Uterus (tissue), 3 donors: ENCODE measurements at regions not wholly inside any gene's neighbourhood (a gene's known extent, or its start where the extent isn't known, plus 50 kb on each side); places are given as distances from the start of the nearest gene placed in this dataset.

ENCODE experiments used
- DNase-seq, 2 donors: peaks; one replicate each; pipeline ENCODE4 v3.0.0-alpha.2; 2019 to 2020
- H3K27ac ChIP-seq, 2 donors: fragments of 200-600 bp; sonication (generic); 1 replicate in 1 of 2; 2 replicates in 1 of 2; pipeline ENCODE4 v1.5.1; 2016 to 2018
- H3K27me3 ChIP-seq, 2 donors: fragments of 200-600 bp; sonication (generic); one replicate each; pipeline ENCODE4 v1.5.1; 2018 to 2019; ENCODE audit warnings: control low read depth in 1 of 2
- H3K36me3 ChIP-seq, 2 donors: fragments of 200-600 bp; sonication (generic); one replicate each; pipeline ENCODE4 v1.5.1; 2019; ENCODE audit warnings: control low read depth in 1 of 2
- H3K4me1 ChIP-seq, 2 donors: fragments of 200-600 bp; sonication (generic); one replicate each; pipeline ENCODE4 v1.5.1; 2018 to 2019; ENCODE audit warnings: control low read depth in 1 of 2
- H3K4me3 ChIP-seq, 2 donors: fragments of 200-600 bp; sonication (generic); 1 replicate in 1 of 2; 2 replicates in 1 of 2; pipeline ENCODE4 v1.5.1; 2018 to 2019; ENCODE audit warnings: mild to moderate bottlenecking in 1 of 2
- H3K9me3 ChIP-seq, 2 donors: fragments of 200-600 bp; sonication (generic); one replicate each; pipeline ENCODE4 v1.5.1; 2019; ENCODE audit warnings: control low read depth in 1 of 2
- CTCF ChIP-seq, 4 experiments: fragments of 200-600 bp in 2 of 4; fragments of 450-650 bp in 2 of 4; sonication (generic) in 2 of 4; IDR thresholded peaks; one replicate each; pipeline ENCODE4 v1.5.1; 2016 to 2019; ENCODE audit warnings: antibody characterized with exemption in 4 of 4, mild to moderate bottlenecking in 2 of 4, moderate library complexity in 1 of 4
- POLR2A ChIP-seq, 2 donors: fragments of 450-650 bp; IDR thresholded peaks; one replicate each; pipeline ENCODE4 v1.6.1; 2016; ENCODE audit warnings: antibody characterized with exemption in 2 of 2, mild to moderate bottlenecking in 1 of 2, moderate library complexity in 1 of 2
- intact Hi-C: fragments of 100-400 bp; cut with DNase I; formaldehyde crosslinking; loops from one replicate; pipeline ENCODE4 v1.15.1; 2023; ENCODE audit warnings: low total_unique reads
- donor health status: DM: yes; HTN: yes; CAD: no.

DNA sequence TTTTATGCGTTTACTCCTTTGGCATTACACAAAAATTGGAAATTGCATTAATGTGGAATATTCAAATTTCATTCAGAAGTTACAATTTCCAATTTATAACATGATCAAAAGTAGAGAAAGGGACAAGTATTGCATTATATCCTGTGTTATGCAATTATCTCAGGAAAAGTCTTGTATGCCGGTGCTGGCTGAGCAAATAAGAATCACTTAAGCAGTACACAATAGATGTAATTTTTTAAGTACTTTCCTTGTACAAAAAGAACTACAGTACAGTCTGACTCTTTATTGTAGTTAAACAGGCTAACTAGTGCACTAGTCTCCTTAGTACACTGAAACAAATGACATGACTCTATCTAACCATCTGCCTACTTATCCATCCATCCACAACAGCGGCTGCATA lies 493.2 kb upstream of the KCNMB2 start:
- Histone ChIP-seq H3K4me3 (no peak overlapping the region), H3K27me3 (no peaks in the 10 kb centered on the region), H3K4me1 (no peaks in the 10 kb centered on the region), H3K9me3 (no peaks in the 10 kb centered on the region), H3K27ac (no peak overlapping the region), H3K36me3 (no peaks in the 10 kb centered on the region)
- no peak for DNase-seq
- intact Hi-C loops, result no loop called here
- TF ChIP-seq POLR2A (IDR thresholded peaks at IDR 0.05) (no peak), CTCF (IDR thresholded peaks at IDR 0.05) (no peak)

- intact Hi-C loops, result no loop called here
- no peaks in the 10 kb centered on the region for H3K4me1 ChIP-seq
- H3K4me3 ChIP-seq, result no peak overlapping the region
- DNase-seq, result no peak
- no peaks in the 10 kb centered on the region for H3K9me3 ChIP-seq
- no peaks in the 10 kb centered on the region for H3K36me3 ChIP-seq
- TF ChIP-seq POLR2A (IDR thresholded peaks at IDR 0.05) (no peak), CTCF (IDR thresholded peaks at IDR 0.05) (no peak)
- H3K27ac ChIP-seq, result no peak overlapping the region
- no peaks in the 10 kb centered on the region for H3K27me3 ChIP-seq
Observed at GRCh38 chr3:178044320-178044719, 491.9 kb upstream of the KCNMB2 start.

- TF ChIP-seq POLR2A (IDR thresholded peaks at IDR 0.05), result no peak
- no peak for TF ChIP-seq CTCF (IDR thresholded peaks at IDR 0.05)
- Histone ChIP-seq H3K36me3 (no peaks in the 10 kb centered on the region), H3K9me3 (no peaks in the 10 kb centered on the region), H3K4me1 (no peaks in the 10 kb centered on the region), H3K4me3 (no peak overlapping the region), H3K27ac (no peak overlapping the region), H3K27me3 (no peaks in the 10 kb centered on the region)
- DNase-seq, result no peak
- intact Hi-C loops, result no loop called here
Observed at GRCh38 chr3:178047496-178047895, 488.7 kb upstream of the KCNMB2 start.

DNA sequence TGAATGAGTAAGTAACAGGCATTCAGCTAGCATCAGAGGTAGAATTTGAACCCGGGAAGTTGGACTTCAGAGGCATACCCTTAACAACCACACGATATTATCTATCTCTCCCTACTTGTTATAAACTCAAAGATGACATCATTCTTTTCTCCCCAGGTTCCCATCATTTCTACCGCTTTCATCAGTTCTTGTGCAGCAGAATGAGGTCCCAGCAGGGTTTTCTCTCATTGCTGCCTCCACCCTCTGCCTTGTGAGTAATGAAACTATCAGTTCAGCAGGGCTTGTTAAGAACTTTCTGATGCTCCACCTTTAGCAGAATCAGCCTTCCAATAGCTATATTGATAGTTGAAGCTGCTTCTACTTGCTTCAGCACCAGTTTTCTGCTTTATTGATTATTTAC lies 487.5 kb upstream of the KCNMB2 start:
- Histone ChIP-seq H3K4me3 (no peak overlapping the region), H3K27ac (no peak overlapping the region), H3K36me3 (no peaks in the 10 kb centered on the region), H3K4me1 (no peaks in the 10 kb centered on the region), H3K9me3 (no peaks in the 10 kb centered on the region), H3K27me3 (no peaks in the 10 kb centered on the region)
- intact Hi-C loops, result no loop called here
- DNase-seq, result no peak
- TF ChIP-seq CTCF (IDR thresholded peaks at IDR 0.05) (no peak), POLR2A (IDR thresholded peaks at IDR 0.05) (no peak)

GRCh38 chr3:178054471-178054870 lies 481.8 kb upstream of the KCNMB2 start:
- Histone ChIP-seq H3K4me3 (no peak overlapping the region), H3K36me3 (no peaks in the 10 kb centered on the region), H3K4me1 (peaks cover 0 to 3% of the 10 kb centered on the region in 2 donors), H3K27ac (peak overlapping the region in 1 of 2 donors; percentile 15), H3K27me3 (no peaks in the 10 kb centered on the region), H3K9me3 (no peaks in the 10 kb centered on the region)
- intact Hi-C loops, result no loop called here
- DNase-seq, result no peak
- TF ChIP-seq CTCF (IDR thresholded peaks at IDR 0.05) (no peak), POLR2A (IDR thresholded peaks at IDR 0.05) (no peak)
